H1 (cell line): ENCODE measurements at regions not wholly inside any gene's neighbourhood (a gene's known extent, or its start where the extent isn't known, plus 50 kb on each side); places are given as distances from the start of the nearest gene placed in this dataset.

ENCODE experiments used
- CTCF ChIA-PET: fragments of 300-600 bp; sonication (Branson Sonifier 250); formaldehyde crosslinking; loops from one replicate; lab custom pipeline; 2021; ENCODE audit not compliant: partially characterized antibody; lab: Charles Lee
- POLR2A ChIA-PET: fragments of 300-600 bp; sonication (Branson Sonifier 250); formaldehyde crosslinking; loops from one replicate; lab custom pipeline; 2021; ENCODE audit warnings: inconsistent platforms; ENCODE audit not compliant: partially characterized antibody; lab: Charles Lee
- DNase-seq, 2 experiments: peaks; one replicate each; pipeline versions ENCODE4 v3.0.0 to v3.0.0-alpha.2; 2010 to 2022; ENCODE audit warnings: low spot score in 2 of 2, low read depth in 1 of 2, mixed read lengths in 1 of 2
- FAIRE-seq: peaks from 2 replicates; lab custom pipeline; 2011; peaks lifted over from hg19 to GRCh38; lab: Jason Lieb, UNC
- H2AFZ ChIP-seq: 2 replicates; pipeline ENCODE4 v1.8.1; 2012; ENCODE audit warnings: low read length, inconsistent platforms
- H2AK5ac ChIP-seq: 2 replicates; pipeline ENCODE4 v1.6.1; 2013; ENCODE audit warnings: low read depth, low read length
- H2BK120ac ChIP-seq: replicated peaks from 2 replicates; pipeline ENCODE3; 2013; ENCODE audit warnings: low read depth, low read length, inconsistent platforms
- H2BK12ac ChIP-seq: 2 replicates; pipeline ENCODE4 v1.6.1; 2013; ENCODE audit warnings: low read depth, low read length
- H2BK15ac ChIP-seq: 2 replicates; pipeline ENCODE4 v1.6.1; 2013; ENCODE audit warnings: low read length
- H2BK20ac ChIP-seq: 2 replicates; pipeline ENCODE4 v1.6.1; 2013; ENCODE audit warnings: low read length
- H2BK5ac ChIP-seq: 2 replicates; pipeline ENCODE4 v1.6.1; 2013; ENCODE audit warnings: low read depth, low read length
- H3K14ac ChIP-seq: 2 replicates; pipeline ENCODE4 v1.6.1; 2013; ENCODE audit warnings: inconsistent platforms; ENCODE audit not compliant: insufficient read length
- H3K18ac ChIP-seq: 2 replicates; pipeline ENCODE4 v1.6.1; 2013; ENCODE audit warnings: low read length; ENCODE audit errors: extremely low read depth
- H3K23ac ChIP-seq: 2 replicates; pipeline ENCODE4 v1.6.1; 2013; ENCODE audit warnings: inconsistent platforms; ENCODE audit not compliant: insufficient read length
- H3K23me2 ChIP-seq: 2 replicates; pipeline ENCODE4 v1.6.1; 2013; ENCODE audit warnings: low read depth, low read length
- H3K27ac ChIP-seq: 2 replicates; pipeline ENCODE4 v1.6.1; 2011; ENCODE audit warnings: low read depth, low read length, inconsistent platforms
- H3K27me3 ChIP-seq, 4 experiments: replicated peaks in 1 of 4; 1 replicate in 1 of 4; 2 replicates in 3 of 4; pipeline versions ENCODE4 v1.6.1 to v1.8.1; 2011 to 2013; ENCODE audit warnings: low read length in 3 of 4, mild to moderate bottlenecking in 3 of 4, inconsistent platforms in 2 of 4, mixed read lengths in 2 of 4, moderate library complexity in 1 of 4; ENCODE audit not compliant: control insufficient read depth in 3 of 4, insufficient read depth in 3 of 4; ENCODE audit errors: extremely low read depth in 1 of 4
- H3K36me3 ChIP-seq, 4 experiments: 2 replicates each; pipeline versions ENCODE4 v1.6.1 to v1.8.1; 2011 to 2013; ENCODE audit warnings: mild to moderate bottlenecking in 4 of 4, low read length in 3 of 4, moderate library complexity in 2 of 4, control low read depth in 1 of 4, inconsistent platforms in 1 of 4; ENCODE audit not compliant: insufficient read depth in 4 of 4, control insufficient read depth in 2 of 4
- H3K4ac ChIP-seq: replicated peaks from 2 replicates; pipeline ENCODE3; 2013; ENCODE audit warnings: low read length, low read depth, mixed read lengths, inconsistent platforms; ENCODE audit not compliant: insufficient read length
- H3K4me1 ChIP-seq, 4 experiments: replicated peaks in 1 of 4; 1 replicate in 1 of 4; 2 replicates in 3 of 4; pipeline versions ENCODE4 v1.6.1 to v1.8.1; 2011 to 2013; ENCODE audit warnings: low read length in 3 of 4, inconsistent platforms in 2 of 4, mixed read lengths in 1 of 4; ENCODE audit not compliant: insufficient read depth in 4 of 4, control insufficient read depth in 3 of 4
- H3K4me2 ChIP-seq, 2 experiments: 2 replicates each; pipeline versions ENCODE4 v1.6.1 to v1.8.1; 2011 to 2013; ENCODE audit warnings: low read depth in 2 of 2, low read length in 2 of 2, control low read depth in 1 of 2, inconsistent platforms in 1 of 2, mild to moderate bottlenecking in 1 of 2; ENCODE audit not compliant: insufficient read depth in 1 of 2
- H3K4me3 ChIP-seq, 4 experiments: fragments of 200-600, 300-600 bp in 1 of 4; sonication (generic), shearing (Covaris generic), sonication (Bioruptor Twin) in 1 of 4; 2 replicates each; pipeline versions ENCODE4 v1.5.1 to v1.8.1; 2011 to 2016; ENCODE audit warnings: low read length in 4 of 4, low read depth in 3 of 4, control low read depth in 2 of 4, inconsistent platforms in 2 of 4, mild to moderate bottlenecking in 2 of 4, mixed read lengths in 1 of 4, moderate library complexity in 1 of 4; ENCODE audit not compliant: insufficient read depth in 2 of 4; ENCODE audit errors: extremely low read depth in 1 of 4
- H3K56ac ChIP-seq: replicated peaks from 2 replicates; pipeline ENCODE3; 2013; ENCODE audit warnings: low read depth, mild to moderate bottlenecking, mixed read lengths, low read length, inconsistent platforms; ENCODE audit not compliant: insufficient read length
- H3K79me1 ChIP-seq: 2 replicates; pipeline ENCODE4 v1.6.1; 2013; ENCODE audit warnings: low read depth, low read length, control low read depth
- H3K79me2 ChIP-seq, 2 experiments: 2 replicates each; pipeline versions ENCODE4 v1.6.1 to v1.8.1; 2012 to 2013; ENCODE audit warnings: low read length in 2 of 2, mild to moderate bottlenecking in 2 of 2, inconsistent platforms in 1 of 2; ENCODE audit not compliant: insufficient read depth in 2 of 2, control insufficient read depth in 1 of 2
- H3K9ac ChIP-seq, 4 experiments: replicated peaks in 1 of 4; 1 replicate in 1 of 4; 2 replicates in 3 of 4; pipeline versions ENCODE4 v1.6.1 to v1.8.1; 2011 to 2013; ENCODE audit warnings: low read depth in 3 of 4, low read length in 3 of 4, control low read depth in 2 of 4, mild to moderate bottlenecking in 2 of 4, moderate library complexity in 2 of 4, inconsistent platforms in 1 of 4; ENCODE audit errors: extremely low read depth in 1 of 4
- H3K9me3 ChIP-seq, 2 experiments: 2 replicates each; pipeline versions ENCODE4 v1.6.1 to v1.8.1; 2012 to 2013; ENCODE audit warnings: mild to moderate bottlenecking in 2 of 2, moderate library complexity in 2 of 2, control low read depth in 1 of 2, inconsistent platforms in 1 of 2, low read depth in 1 of 2, low read length in 1 of 2, mixed read lengths in 1 of 2; ENCODE audit not compliant: insufficient read depth in 2 of 2
- H4K20me1 ChIP-seq, 2 experiments: replicated peaks in 1 of 2; 2 replicates each; pipeline versions ENCODE3 to v1.8.1; 2011 to 2013; ENCODE audit warnings: inconsistent platforms in 2 of 2, low read length in 2 of 2, mild to moderate bottlenecking in 1 of 2; ENCODE audit not compliant: insufficient read depth in 2 of 2, control insufficient read depth in 1 of 2
- H4K5ac ChIP-seq: 2 replicates; pipeline ENCODE4 v1.6.1; 2013; ENCODE audit warnings: low read length, low read depth, mixed read lengths, inconsistent platforms; ENCODE audit not compliant: insufficient read length
- H4K8ac ChIP-seq: 2 replicates; pipeline ENCODE4 v1.8.0; 2013; ENCODE audit warnings: mild to moderate bottlenecking, moderate library complexity, low read length, inconsistent platforms; ENCODE audit not compliant: insufficient read depth; ENCODE audit errors: extremely low read depth
- H4K91ac ChIP-seq: replicated peaks from 2 replicates; pipeline ENCODE3; 2013; ENCODE audit warnings: low read length, mixed read lengths, inconsistent platforms; ENCODE audit not compliant: insufficient read length
- ASH2L ChIP-seq: fragments of 200-600, 300-600 bp; sonication (generic); IDR thresholded peaks from one replicate; pipeline ENCODE4 v1.7.1; 2017; ENCODE audit warnings: low read length
- CBX5 ChIP-seq: fragments of 300-800, 300-1000 bp; sonication (generic); IDR thresholded peaks from 2 replicates; pipeline ENCODE4 v1.7.1; 2016; ENCODE audit warnings: antibody characterized with exemption, low read length, low read depth
- CBX8 ChIP-seq: fragments of 300-800, 300-1000 bp; sonication (generic); IDR thresholded peaks from 2 replicates; pipeline ENCODE4 v1.7.1; 2016; ENCODE audit warnings: low read depth, low read length, borderline replicate concordance
- CTCF ChIP-seq, 3 experiments: IDR thresholded peaks; 1 replicate in 2 of 3; 2 replicates in 1 of 3; pipeline versions ENCODE4 v1.5.1 to v1.6.1; 2011; ENCODE audit warnings: low read length in 3 of 3, mild to moderate bottlenecking in 3 of 3, inconsistent platforms in 2 of 3, low read depth in 1 of 3, moderate library complexity in 1 of 3; ENCODE audit not compliant: insufficient read depth in 1 of 3; ENCODE audit errors: control extremely low read depth in 1 of 3
- GTF2F1 ChIP-seq: IDR thresholded peaks from 2 replicates; pipeline ENCODE4 v1.6.1; 2012; ENCODE audit warnings: low read depth, low read length, improper control_type of control experiment, borderline replicate concordance
- POU5F1 ChIP-seq: IDR thresholded peaks from 2 replicates; pipeline ENCODE4 v1.6.1; 2011; ENCODE audit warnings: low read depth, mild to moderate bottlenecking, low read length, moderate library complexity
- RAD21 ChIP-seq, 2 experiments: IDR thresholded peaks in 1 of 2; conservative IDR thresholded peaks in 1 of 2; 2 replicates each; pipeline ENCODE4 v1.6.1; 2011; ENCODE audit warnings: low read depth in 2 of 2, low read length in 2 of 2, improper control_type of control experiment in 1 of 2, inconsistent platforms in 1 of 2, mild to moderate bottlenecking in 1 of 2, moderate library complexity in 1 of 2
- RBBP5 ChIP-seq: IDR thresholded peaks from 2 replicates; pipeline ENCODE4 v1.7.1; 2012; ENCODE audit warnings: low read depth, mild to moderate bottlenecking, inconsistent platforms, low read length, moderate library complexity, borderline replicate concordance
- SP1 ChIP-seq: IDR thresholded peaks from 2 replicates; pipeline ENCODE4 v1.6.1; 2011; ENCODE audit warnings: low read depth, low read length
- SUZ12 ChIP-seq: fragments of 200-600 bp; sonication (generic); IDR thresholded peaks from 2 replicates; pipeline ENCODE4 v1.6.1; 2012; ENCODE audit warnings: mild to moderate bottlenecking, inconsistent platforms, low read length, moderate library complexity, mixed read lengths
- WGBS, 2 experiments: shearing (Covaris generic) in 1 of 2; methylation state at CpG; one replicate each; pipeline versions ENCODE4 v1.1.6 to v1.1.7; 2013 to 2015; ENCODE audit warnings: low lambda C conversion rate in 2 of 2, mixed read lengths in 2 of 2, inconsistent platforms in 1 of 2, low coverage in 1 of 2, missing lambda C conversion rate in 1 of 2; ENCODE audit not compliant: insufficient replicate concordance in 2 of 2, insufficient coverage in 1 of 2, insufficient read length in 1 of 2; ENCODE audit errors: extremely low coverage in 1 of 2, missing lambda C conversion rate in 1 of 2; 5-methylcytosine and 5-hydroxymethylcytosine counted together

GRCh38 chr6:113354204-113354895 lies 502.8 kb upstream of the MARCKS start:
- H2AK5ac ChIP-seq, result no peak overlapping the region
- H3K18ac ChIP-seq, result no peak overlapping the region
- no peak overlapping the region for H4K8ac ChIP-seq
- no peak overlapping the region for H2BK12ac ChIP-seq
- H3K23me2 ChIP-seq, result no peaks in the 10 kb centered on the region
- H3K27ac ChIP-seq, result no peak overlapping the region
- no peak overlapping the region for H3K14ac ChIP-seq
- H4K20me1 ChIP-seq, result no peaks in the 10 kb centered on the region
- H3K79me2 ChIP-seq, result no peaks in the 10 kb centered on the region
- no peaks in the 10 kb centered on the region for H3K27me3 ChIP-seq
- H2AFZ ChIP-seq, result no peak overlapping the region; the same call in 1 of the 2 replicates
- no peak overlapping the region for H2BK5ac ChIP-seq
- FAIRE-seq (no peak), DNase-seq (no peak)
- no peaks in the 10 kb centered on the region for H3K36me3 ChIP-seq
- no peak overlapping the region for H3K4me2 ChIP-seq
- no peak overlapping the region for H2BK15ac ChIP-seq
- H3K9ac ChIP-seq, result no peak overlapping the region
- H3K56ac ChIP-seq, result no peak overlapping the region
- no peak overlapping the region for H3K4me3 ChIP-seq
- ChIA-PET CTCF (interaction anchor here (0.9 kb wide), 1 partner anchor 13 kb away, joined by 3 read pairs; no protein-coding TSS in a partner anchor), POLR2A (no interaction called here)
- no peak overlapping the region for H2BK20ac ChIP-seq
- H4K5ac ChIP-seq, result no peak overlapping the region
- no peak overlapping the region for H2BK120ac ChIP-seq
- no peak overlapping the region for H3K23ac ChIP-seq
- no peaks in the 10 kb centered on the region for H3K79me1 ChIP-seq
- H4K91ac ChIP-seq, result no peak overlapping the region
- H3K9me3 ChIP-seq, result no peaks in the 10 kb centered on the region
- no peak overlapping the region for H3K4ac ChIP-seq
- no peaks in the 10 kb centered on the region for H3K4me1 ChIP-seq
- WGBS, 2 experiments, result 90% methylated on average over 6 of the region's 6 CpGs; no CpG with 5 or more reads in 1 of the 2 experiments
- TF ChIP-seq CBX8 (no peak), GTF2F1 (no peak), CBX5 (no peak), POU5F1 (no peak), SUZ12 (no peak), ASH2L (no peak), RBBP5 (no peak), CTCF (IDR thresholded peaks at IDR 0.05; ENCODE audit: control extremely low read depth in 1 of 3, insufficient read depth in 1 of 3, low read depth in 1 of 3, low read length in 3 of 3) (no peak), SP1 (no peak), RAD21 (IDR thresholded peaks at IDR 0.05 in 1 of 2, conservative IDR thresholded peaks at IDR 0.05 in 1 of 2; ENCODE audit: low read depth in 2 of 2, low read length in 2 of 2) (no peak)
